Ureter (tissue), 1 donor: ENCODE measurements at regions not wholly inside any gene's neighbourhood (a gene's known extent, or its start where the extent isn't known, plus 50 kb on each side); places are given as distances from the start of the nearest gene placed in this dataset.
"Not testable (repeated sequence)": the region's sequence is repeated elsewhere in the genome, so short reads cannot be mapped to it uniquely, and the experiment has no call there.

ENCODE experiments used
- DNase-seq: peaks from one replicate; pipeline ENCODE4 v3.0.0-alpha.2; 2020; ENCODE audit warnings: low spot score
- donor health status: DM: yes; HTN: yes; CAD: no.

DNA sequence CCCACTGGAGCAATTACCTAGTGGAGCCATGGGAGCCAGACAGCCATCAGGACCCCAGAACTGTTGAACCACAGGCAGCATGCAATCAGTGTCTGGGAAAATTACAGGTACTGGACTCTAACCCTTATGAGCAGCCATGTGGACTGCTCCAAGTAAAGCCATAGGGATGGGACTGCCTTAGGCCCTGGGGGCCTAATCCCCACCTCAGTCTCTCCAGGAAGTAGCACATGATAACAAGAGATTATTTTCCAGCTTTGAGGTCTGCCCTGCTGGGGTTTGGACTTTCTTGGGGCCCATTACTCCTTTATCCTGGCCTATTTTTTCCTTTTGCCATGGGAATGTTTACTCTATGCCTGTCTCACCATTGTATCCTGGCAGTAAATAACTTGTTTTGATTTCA, 226.8 kb downstream of the AEBP2 start:
- no peak for DNase-seq

GRCh38 chr12:19669793-19670192, 230.5 kb downstream of the AEBP2 start:
- DNase-seq = no peak

- no peak for DNase-seq
Observed at GRCh38 chr12:19671695-19672094, 232.4 kb downstream of the AEBP2 start.

GRCh38 chr12:19674437-19674836, 235.1 kb downstream of the AEBP2 start:
- no peak for DNase-seq

DNA sequence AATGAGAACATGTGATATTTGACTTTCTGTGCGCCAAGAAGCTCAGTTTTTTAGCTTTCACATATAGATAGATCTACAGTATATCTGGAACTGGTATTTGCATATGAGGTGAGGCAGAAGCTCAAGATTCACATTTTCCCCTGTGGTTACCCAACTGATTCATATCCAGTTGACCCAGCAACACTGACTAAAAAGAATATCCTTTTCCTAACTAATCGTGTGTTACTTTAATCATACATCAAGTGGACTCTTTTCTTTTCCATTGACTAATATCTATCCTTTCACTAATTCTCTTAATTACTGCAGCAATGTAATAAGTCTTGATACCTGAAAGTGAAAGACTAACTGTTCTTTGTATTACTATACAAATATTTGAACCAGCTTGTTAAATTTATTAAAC, 236.1 kb downstream of the AEBP2 start:
- DNase-seq = no peak

DNA sequence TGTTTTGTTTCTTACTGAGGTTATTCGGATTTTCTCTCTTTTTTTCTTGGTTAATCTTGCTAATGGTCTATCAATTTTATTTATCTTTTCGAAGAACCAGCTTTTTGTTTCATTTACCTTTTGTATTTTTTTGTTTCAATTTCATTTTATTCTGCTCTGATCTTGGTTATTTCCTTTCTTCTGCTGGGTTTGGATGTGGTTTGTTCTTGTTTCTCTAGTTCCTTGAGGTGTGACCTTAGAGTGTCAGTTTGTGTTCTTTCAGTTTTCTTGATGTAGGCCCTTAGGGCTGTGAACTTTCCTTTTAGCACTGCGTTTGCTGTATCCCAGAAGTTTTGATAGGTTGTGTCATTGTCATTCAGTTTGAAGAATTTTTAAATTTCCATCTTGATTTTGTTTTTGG, 239.2 kb downstream of the AEBP2 start:
- DNase-seq = not testable (repeated sequence)

DNA sequence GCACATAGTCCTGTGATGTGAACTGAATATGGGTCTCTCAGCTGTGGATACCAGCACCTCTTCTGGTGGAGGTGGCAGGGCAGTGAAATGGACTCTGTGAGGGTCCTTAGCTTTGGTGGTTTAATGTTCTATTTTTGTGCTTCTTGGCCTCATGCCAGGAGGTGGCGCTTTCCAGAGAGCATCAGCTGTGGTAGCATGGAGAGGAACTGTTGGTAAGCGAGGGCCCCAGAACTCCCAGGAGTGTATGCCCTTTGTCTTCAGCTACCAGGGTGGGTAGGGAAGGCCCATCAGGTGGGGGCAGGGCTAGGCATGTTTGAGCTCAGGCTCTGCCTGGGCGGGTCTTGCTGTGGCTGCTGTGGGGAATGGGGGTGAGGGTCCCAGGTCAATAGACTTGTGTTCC, 241.7 kb downstream of the AEBP2 start:
- DNase-seq = no peak

DNA sequence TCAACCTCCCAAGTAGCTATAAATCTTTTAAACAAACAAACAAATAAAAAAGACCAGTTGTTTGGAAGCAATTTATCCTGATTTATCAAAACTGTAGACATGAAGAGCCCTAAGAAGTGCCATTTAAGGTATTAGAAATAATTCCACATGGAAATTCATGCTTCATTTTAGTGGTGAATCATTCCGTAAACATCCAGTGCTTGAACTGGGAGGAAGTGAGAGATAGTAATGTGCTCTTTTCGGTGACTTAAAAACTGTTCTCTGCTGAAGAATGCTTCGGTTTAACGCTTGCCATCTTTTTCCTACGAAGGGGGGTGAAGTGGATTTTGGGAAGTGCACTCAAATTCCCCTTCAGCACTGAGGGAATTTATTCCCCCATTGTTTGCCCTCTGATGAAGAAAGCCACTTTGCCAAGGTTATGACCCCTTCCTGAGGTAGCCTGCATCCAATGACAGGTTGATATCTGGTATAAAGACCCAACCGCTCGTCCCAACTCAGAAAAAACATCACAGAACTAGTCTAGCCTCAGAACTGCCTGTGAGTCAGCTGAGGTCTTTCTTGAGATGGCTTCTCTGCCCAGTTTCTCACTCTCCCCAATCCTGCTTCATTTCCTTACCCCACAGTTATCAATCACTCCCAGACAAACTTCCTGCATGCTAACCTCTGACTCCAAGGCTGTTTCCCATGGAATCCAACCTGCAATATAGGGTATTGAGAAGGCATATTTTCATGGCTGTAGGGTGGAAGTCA, 244.1 kb downstream of the AEBP2 start:
- DNase-seq = no peak

DNA sequence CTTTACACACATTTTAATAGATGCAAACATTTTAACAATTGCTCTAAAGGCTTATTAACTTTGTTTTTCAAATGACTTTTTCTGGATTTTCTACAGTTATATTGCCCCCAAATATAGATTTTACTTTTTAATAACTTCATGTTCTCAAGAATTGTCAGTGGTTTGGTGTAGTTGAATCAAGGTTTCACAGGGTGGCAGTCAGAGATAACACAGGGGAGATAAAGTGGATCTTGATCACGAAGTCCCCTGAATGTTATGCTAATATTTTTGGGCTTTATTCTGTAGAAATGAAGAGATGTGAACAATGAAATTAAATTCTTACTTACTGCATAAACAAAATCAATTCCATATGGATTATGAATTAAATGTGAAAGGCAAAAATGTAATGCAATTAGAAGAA, 248.1 kb downstream of the AEBP2 start:
- DNase-seq = no peak

GRCh38 chr12:19688532-19688931, 249.2 kb downstream of the AEBP2 start:
- DNase-seq = no peak

DNA sequence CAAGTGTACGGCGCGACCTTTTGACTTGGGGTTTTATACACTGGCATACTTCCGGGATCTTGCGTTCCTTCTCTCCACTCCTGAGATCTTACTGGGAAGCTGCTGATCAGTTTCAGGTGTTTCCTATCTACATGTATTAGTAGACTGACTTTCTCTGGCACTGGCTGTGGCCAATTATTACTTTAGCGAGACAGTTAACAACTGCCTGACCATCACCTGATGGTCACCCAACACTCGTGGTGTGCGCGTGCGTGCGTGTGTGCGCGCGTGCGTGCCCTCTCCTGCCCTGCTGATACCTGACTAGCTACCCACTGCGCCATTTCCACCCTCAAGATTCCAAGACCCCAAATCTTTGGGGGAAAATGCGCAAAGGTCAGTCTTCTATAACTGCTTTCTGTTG, 249.9 kb downstream of the AEBP2 start:
- DNase-seq = no peak

DNA sequence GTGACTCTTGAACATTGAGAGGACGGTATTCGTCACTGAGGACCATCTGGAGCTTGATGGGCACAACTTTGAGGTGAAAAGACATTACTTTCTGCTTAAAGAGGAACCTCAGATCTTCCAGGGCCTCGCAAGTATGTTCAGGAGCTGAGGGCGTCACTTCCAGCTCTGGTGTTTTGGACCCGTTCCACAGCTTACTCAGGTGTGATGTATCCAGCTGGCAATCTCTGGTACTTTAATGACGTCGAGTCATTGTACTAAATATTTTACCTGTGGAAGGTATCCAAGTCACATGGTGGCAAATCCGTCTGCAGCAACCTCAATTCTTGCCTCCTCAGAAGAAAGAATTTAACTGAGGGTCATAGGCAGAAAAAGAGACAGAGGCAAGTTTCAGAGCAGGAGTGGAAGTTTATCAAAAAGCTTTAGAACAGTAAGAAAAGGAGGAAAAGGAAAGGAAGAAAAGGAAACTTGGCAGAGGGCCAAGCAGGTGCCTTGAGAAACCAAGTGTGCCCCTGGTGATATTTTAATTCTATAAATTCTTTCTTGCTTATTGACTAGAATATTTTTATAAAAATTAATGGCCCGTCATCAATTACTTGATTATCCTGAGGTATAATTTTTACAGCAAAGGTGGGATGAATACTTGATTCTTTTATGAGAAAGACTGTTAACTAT, 250.6 kb downstream of the AEBP2 start:
- no peak for DNase-seq

DNA sequence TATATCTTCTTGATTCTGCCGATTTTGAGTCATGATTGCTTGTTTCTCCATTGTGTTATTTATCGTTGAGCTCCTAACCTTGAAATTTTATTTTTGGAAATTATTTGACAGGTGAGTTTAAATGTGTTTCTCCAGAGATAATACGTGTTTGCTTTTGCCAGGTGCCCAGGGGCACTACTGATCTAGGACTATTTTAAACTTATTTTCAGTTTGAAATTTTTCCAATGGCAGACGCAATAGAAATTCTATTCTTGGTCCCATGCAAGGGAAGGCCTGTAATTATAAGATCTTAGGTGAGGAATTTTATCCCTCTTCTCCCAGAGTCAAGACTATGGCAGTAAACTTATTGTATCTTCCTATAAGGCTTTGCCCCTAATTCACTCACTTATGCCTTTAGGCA, 252.8 kb downstream of the AEBP2 start:
- DNase-seq = no peak

DNA sequence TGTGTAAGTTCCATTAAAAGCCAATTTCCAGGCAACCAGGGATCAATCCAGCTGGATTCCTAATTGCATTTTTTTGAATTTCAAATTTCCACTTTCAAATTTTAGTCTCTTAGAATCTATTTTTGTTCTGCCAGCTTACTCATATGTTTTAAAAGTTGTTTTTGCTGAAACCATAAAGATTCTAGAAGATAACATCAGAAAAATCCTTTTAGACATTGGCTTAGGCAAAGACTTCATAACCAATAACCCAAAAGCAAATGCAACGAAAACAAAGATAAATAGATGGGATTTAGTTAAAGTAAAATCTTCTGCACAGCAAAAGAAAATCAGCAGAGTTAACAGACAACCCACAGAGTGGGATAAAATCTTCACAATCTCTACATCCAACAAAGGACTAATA, 253.3 kb downstream of the AEBP2 start:
- DNase-seq = no peak

- no peak for DNase-seq
Observed at GRCh38 chr12:19694627-19695026, 255.3 kb downstream of the AEBP2 start.

DNA sequence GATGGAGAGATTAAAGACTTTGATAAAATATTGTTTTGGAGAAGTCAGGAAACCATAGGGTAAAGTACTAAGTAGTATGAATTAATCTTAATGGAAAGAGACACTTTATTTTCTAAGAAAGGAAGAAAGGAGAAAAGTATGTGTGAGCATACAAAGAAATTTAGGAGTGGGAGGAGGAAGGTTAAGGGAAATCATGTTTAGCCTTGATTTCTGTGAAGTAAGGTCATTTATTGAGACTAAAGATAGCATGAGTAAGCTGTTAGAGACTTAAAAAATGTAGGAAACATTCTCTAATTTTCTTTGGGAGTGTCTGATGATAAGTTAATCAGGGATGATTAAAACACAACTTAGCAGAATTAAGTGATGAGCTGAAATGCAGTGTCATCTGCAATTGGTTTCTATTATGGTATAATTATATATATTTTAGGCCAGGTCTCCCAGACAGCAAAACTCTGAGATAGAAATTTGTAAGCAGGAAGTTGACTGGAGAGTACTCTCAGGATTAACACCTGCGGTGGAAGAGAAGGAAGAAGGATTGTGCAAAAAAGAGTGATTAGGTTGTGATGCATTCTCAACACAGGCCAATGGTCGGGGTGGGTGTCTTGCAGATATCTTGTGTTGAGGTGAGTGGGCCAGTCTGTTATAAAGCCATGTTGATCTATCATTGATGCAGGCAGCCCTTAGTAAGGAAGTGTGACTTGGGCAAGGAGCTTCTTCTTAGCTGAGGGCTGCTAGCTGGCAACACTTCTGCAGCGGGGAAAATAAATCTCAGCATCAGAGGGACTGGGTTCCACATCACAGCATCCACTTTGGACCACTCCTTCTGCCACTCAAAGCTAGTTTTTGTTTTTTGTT, 256.2 kb downstream of the AEBP2 start:
- DNase-seq = no peak

DNA sequence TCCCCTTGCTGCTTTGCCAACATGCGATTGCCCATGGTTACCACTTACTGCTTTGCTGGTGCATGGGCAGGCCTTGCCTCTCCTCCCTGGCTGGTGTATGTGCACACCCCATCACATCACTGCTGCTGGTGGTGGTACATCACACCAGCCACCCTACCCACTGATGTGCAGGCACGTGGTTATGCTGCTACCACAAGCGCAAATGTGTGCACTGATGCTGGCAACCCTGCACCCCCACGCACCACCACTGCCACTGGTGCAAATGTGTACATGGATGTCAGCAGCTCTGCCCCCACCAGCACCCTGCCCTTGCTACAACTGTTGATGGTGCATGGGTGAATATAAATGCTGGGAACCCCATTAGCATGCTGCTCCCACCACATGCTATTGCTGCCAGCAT, 261.7 kb downstream of the AEBP2 start:
- DNase-seq = no peak

GRCh38 chr12:19704966-19705365, 265.7 kb downstream of the AEBP2 start:
- DNase-seq = no peak

DNA sequence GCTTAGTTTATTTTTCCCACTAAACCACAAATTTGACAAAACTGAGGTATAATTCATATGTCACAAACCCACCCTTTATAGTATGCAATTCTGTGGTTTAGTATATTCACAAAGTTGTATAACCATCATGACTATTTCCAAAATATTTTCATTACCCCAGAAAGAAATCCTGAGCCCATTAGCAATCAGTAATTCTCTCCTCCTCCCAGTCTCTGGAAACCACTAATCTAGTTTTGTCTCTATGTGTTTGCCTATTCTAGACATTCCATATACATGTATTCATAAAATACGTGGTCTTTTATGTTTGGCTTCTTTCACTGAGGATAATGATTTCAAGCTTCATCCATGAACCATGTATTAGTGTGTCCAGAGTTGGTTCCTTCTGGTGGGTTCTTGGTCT, 267.6 kb downstream of the AEBP2 start:
- no peak for DNase-seq

GRCh38 chr12:19707948-19708409, 268.7 kb downstream of the AEBP2 start:
- DNase-seq = no peak

DNA sequence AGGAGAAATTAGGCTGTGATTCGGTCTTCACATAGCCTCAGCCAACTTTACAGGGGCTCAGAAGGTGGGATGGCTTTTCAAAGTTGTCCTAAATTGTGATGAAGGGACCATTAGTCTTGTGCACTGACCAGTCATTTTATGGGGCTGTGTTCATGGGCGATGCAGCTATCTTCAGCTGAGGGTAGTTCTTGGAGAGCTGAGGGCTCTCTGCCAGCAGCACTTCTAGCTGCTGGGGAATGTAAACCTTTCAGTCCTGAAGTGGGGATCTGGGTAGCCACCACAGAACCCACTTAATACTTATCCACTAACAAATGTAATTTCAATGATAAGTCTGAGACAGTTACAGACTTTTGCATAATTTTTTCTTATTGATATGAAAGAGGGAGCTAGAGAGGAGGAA, 270.6 kb downstream of the AEBP2 start:
- no peak for DNase-seq
